Endodermal cell (in vitro differentiated cells): ENCODE measurements at regions not wholly inside any gene's neighbourhood (a gene's known extent, or its start where the extent isn't known, plus 50 kb on each side); places are given as distances from the start of the nearest gene placed in this dataset.

Experiments used
- DNase-seq: peaks from one replicate; pipeline ENCODE4 v3.0.0-alpha.2; 2017
- H3K27ac ChIP-seq: 2 replicates; pipeline ENCODE4 v1.5.1; 2013; ENCODE audit warnings: mild to moderate bottlenecking, low read depth, low read length, moderate library complexity
- H3K27me3 ChIP-seq: 2 replicates; pipeline ENCODE4 v1.6.1; 2013; ENCODE audit warnings: mild to moderate bottlenecking, low read length, moderate library complexity; ENCODE audit not compliant: insufficient read depth, control insufficient read depth, poor library complexity, severe bottlenecking
- H3K36me3 ChIP-seq: 2 replicates; pipeline ENCODE4 v1.7.0; 2013; ENCODE audit warnings: mild to moderate bottlenecking, low read length, moderate library complexity; ENCODE audit not compliant: control insufficient read depth, insufficient read depth
- H3K4me1 ChIP-seq: one replicate; pipeline ENCODE4 v1.7.0; 2013; ENCODE audit warnings: low read length; ENCODE audit not compliant: control insufficient read depth, insufficient read depth
- H3K4me3 ChIP-seq: 2 replicates; pipeline ENCODE4 v1.5.1; 2013; ENCODE audit warnings: mild to moderate bottlenecking, low read length, moderate library complexity
- H3K9ac ChIP-seq: 2 replicates; pipeline ENCODE4 v1.6.1; 2013; ENCODE audit warnings: mild to moderate bottlenecking, low read length, moderate library complexity; ENCODE audit not compliant: poor library complexity, severe bottlenecking; ENCODE audit errors: extremely low read depth
- H3K9me3 ChIP-seq: 2 replicates; pipeline ENCODE4 v1.6.1; 2013; ENCODE audit warnings: mild to moderate bottlenecking, low read length, moderate library complexity; ENCODE audit not compliant: control insufficient read depth
- H3K27ac Mint-ChIP-seq: 2 replicates; pipeline ENCODE4 v1.8.0; 2020; ENCODE audit warnings: mixed read lengths
- H3K27me3 Mint-ChIP-seq: 2 replicates; pipeline ENCODE4 v1.8.0; 2021; ENCODE audit warnings: mild to moderate bottlenecking, mixed read lengths; ENCODE audit not compliant: insufficient read depth
- H3K36me3 Mint-ChIP-seq: 2 replicates; pipeline ENCODE4 v1.8.0; 2020; ENCODE audit warnings: low read depth, mixed read lengths
- H3K4me1 Mint-ChIP-seq: 2 replicates; pipeline ENCODE4 v1.8.0; 2020; ENCODE audit warnings: mixed read lengths
- H3K4me3 Mint-ChIP-seq: 2 replicates; pipeline ENCODE4 v1.8.0; 2020; ENCODE audit warnings: mild to moderate bottlenecking, moderate library complexity, mixed read lengths
- H3K9me3 Mint-ChIP-seq: 2 replicates; pipeline ENCODE4 v1.8.0; 2020; ENCODE audit warnings: mild to moderate bottlenecking, mixed read lengths
- WGBS, 2 experiments: methylation state at CpG; one replicate each; pipeline versions ENCODE4 v1.1.5 to v1.1.7; 2013; ENCODE audit warnings: missing lambda C conversion rate in 2 of 2, mixed read lengths in 1 of 2; ENCODE audit not compliant: insufficient coverage in 1 of 2, insufficient read length in 1 of 2; 5-methylcytosine and 5-hydroxymethylcytosine counted together
- TF ChIP-seq, protein P1 (sequence below): fragments of 200-600 bp; sonication (generic); conservative IDR thresholded peaks from 2 replicates; pipeline ENCODE4 v1.5.0; 2021; ENCODE audit warnings: antibody characterized with exemption, mild to moderate bottlenecking

DNA sequence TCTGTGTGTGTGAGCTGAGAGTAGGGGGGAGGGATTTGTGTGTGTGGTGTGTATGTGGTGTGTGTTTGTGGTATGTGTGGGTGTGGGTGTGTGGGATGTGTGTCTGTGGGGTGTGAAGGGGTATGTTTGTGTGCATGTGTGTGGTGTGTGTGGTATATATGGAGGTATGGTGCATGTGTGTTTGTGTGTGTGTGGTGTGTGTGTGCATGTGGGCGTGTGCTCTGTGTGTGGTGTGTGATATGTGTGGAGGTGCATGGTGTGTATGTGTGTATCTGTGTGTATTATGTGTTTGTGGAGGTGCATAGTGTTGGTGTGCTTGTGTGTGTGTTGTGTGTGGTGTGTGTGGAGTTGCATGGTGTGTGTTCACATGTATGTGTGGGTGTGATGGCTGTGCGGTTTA is 106.0 kb downstream of the CMPK2 start:
- TF ChIP-seq, protein P1, sequence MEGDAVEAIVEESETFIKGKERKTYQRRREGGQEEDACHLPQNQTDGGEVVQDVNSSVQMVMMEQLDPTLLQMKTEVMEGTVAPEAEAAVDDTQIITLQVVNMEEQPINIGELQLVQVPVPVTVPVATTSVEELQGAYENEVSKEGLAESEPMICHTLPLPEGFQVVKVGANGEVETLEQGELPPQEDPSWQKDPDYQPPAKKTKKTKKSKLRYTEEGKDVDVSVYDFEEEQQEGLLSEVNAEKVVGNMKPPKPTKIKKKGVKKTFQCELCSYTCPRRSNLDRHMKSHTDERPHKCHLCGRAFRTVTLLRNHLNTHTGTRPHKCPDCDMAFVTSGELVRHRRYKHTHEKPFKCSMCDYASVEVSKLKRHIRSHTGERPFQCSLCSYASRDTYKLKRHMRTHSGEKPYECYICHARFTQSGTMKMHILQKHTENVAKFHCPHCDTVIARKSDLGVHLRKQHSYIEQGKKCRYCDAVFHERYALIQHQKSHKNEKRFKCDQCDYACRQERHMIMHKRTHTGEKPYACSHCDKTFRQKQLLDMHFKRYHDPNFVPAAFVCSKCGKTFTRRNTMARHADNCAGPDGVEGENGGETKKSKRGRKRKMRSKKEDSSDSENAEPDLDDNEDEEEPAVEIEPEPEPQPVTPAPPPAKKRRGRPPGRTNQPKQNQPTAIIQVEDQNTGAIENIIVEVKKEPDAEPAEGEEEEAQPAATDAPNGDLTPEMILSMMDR, result no peak
- no peaks in the 10 kb centered on the region for H3K9me3 Mint-ChIP-seq
- no peak for DNase-seq
- Histone ChIP-seq H3K9ac (no peak overlapping the region), H3K27ac (no peak overlapping the region), H3K36me3 (no peaks in the 10 kb centered on the region), H3K9me3 (no peaks in the 10 kb centered on the region), H3K27me3 (no peaks in the 10 kb centered on the region), H3K4me1 (no peaks in the 10 kb centered on the region), H3K4me3 (no peak overlapping the region)
- no peak overlapping the region for H3K4me3 Mint-ChIP-seq
- 91% methylated on average over 2 of the region's 2 CpGs; no CpG with 5 or more reads in 1 of the 2 experiments for WGBS, 2 experiments
- H3K36me3 Mint-ChIP-seq, result no peaks in the 10 kb centered on the region
- H3K4me1 Mint-ChIP-seq, result no peaks in the 10 kb centered on the region
- no peaks in the 10 kb centered on the region for H3K27me3 Mint-ChIP-seq
- no peak overlapping the region for H3K27ac Mint-ChIP-seq

DNA sequence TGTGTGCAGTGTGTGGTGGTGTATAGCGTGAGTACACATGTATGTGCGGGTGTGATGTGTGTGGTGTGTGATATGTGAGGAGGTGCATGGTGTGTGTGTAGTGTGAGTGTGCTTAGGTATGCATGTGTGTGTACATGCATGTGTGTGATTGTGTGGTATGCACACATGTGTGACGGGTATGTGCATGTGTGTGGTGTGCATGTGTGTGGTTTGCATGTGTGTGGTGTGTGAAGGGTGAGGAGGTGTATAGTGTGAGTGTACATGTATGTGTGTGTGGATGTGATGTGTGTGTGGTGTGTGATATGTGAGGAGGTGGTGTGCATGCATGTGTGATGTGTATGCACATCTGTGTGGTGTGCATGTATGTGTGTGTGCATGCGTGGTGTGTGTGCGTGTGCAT is 105.6 kb downstream of the CMPK2 start:
- Mint-ChIP-seq H3K4me3 (no peak overlapping the region), H3K9me3 (no peaks in the 10 kb centered on the region), H3K27ac (no peak overlapping the region), H3K4me1 (no peaks in the 10 kb centered on the region), H3K27me3 (no peaks in the 10 kb centered on the region), H3K36me3 (no peaks in the 10 kb centered on the region)
- no peaks in the 10 kb centered on the region for H3K27me3 ChIP-seq
- DNase-seq, result no peak
- WGBS, 2 experiments, result 94 to 100% methylated on average over 2 to 5 of the region's 5 CpGs
- H3K27ac ChIP-seq, result no peak overlapping the region
- H3K4me1 ChIP-seq, result no peaks in the 10 kb centered on the region
- H3K4me3 ChIP-seq, result no peak overlapping the region
- H3K9ac ChIP-seq, result no peak overlapping the region
- H3K9me3 ChIP-seq, result no peaks in the 10 kb centered on the region
- H3K36me3 ChIP-seq, result no peaks in the 10 kb centered on the region
- TF ChIP-seq, protein P1, result no peak

DNA sequence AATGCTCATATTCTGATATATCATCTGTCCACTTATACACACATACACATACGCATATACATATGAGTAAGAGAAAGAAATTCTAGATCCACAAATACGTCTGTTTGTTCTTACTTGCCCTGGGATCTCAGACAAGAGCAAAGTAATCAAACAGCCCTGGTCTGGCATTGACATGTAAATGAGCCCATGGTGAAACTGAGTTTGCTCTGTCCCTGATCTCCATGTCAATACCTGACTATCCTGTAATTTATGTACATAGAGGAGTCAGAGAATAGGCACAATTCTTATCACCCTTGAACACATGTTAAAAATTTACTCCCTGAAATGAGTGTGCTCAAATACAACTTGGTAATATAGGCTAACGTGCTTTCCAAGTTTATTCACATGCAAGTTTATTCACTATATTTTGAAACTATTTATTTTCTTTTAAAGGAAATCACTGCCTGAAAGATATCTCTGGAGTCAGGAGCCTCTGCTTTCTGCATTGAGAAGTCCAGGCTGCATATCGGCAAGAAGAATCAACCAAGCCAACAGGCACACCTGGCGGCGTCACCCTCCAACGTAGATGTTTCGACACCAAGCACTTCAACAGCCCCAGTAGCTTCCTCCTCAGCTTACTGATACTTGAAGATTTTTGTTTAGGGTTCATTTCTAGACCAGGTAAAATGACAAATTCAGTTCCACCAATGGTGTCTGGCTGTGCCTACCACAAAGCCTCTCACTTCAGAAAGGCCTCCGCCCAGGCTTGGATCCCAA is 100.6 kb downstream of the CMPK2 start:
- no peaks in the 10 kb centered on the region for H3K4me1 ChIP-seq
- Mint-ChIP-seq H3K27me3 (no peaks in the 10 kb centered on the region), H3K4me1 (no peaks in the 10 kb centered on the region), H3K36me3 (no peaks in the 10 kb centered on the region), H3K4me3 (no peak overlapping the region), H3K27ac (no peak overlapping the region), H3K9me3 (no peaks in the 10 kb centered on the region)
- no peaks in the 10 kb centered on the region for H3K36me3 ChIP-seq
- no peak overlapping the region for H3K4me3 ChIP-seq
- H3K27ac ChIP-seq, result no peak overlapping the region
- 89 to 100% methylated on average over 1 to 8 of the region's 9 CpGs for WGBS, 2 experiments
- no peaks in the 10 kb centered on the region for H3K27me3 ChIP-seq
- TF ChIP-seq, protein P1, result no peak
- no peak overlapping the region for H3K9ac ChIP-seq
- DNase-seq, result no peak
- no peaks in the 10 kb centered on the region for H3K9me3 ChIP-seq
